ENCODE measurements at regions not wholly inside any gene's neighbourhood (a gene's known extent, or its start where the extent isn't known, plus 50 kb on each side); places are given as distances from the start of the nearest gene placed in this dataset.
"Not testable (repeated sequence)": the region's sequence is repeated elsewhere in the genome, so short reads cannot be mapped to it uniquely, and the experiment has no call there.

GRCh38 chr5:155794795-155795194, 532.2 kb upstream of the SGCD start:
- no peak for DNase-seq (ENCODE audit: low read depth, low spot score)
- H3K27ac ChIP-seq = no peak overlapping the region

GRCh38 chr5:155799308-155799707, 527.7 kb upstream of the SGCD start:
- DNase-seq (ENCODE audit: low read depth, low spot score) = no peak

DNA sequence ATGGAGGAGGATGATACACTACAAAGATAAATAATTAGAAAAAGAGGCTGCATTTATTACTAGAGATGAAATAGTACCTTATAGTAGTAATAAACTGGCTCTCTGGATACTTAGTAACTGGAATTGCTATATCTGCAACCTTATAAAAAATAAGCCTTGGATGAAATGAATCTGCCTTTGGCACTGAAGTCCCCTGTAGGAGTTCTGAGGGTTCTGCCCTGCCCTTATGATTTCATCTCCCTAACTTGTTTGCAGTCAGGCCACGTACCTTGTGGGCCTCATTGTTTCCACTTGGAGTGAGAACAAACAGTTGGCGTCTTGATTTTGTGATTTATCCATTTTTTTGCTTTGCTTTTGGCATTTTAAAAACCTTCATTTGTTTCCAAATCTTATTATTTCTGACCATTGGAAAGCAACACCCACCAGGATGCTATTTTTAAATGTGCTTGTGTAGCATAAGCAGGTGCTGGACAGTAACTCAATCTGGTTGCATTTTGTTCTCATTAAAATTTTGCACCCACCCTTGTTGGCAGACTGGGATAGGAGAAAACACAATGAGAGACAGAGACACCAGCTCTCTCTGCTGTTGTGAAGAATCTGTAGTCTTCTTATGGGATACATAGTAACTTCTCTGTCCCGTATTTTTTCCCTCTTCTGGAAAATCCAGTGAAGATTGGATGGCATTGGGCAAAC, 518.9 kb upstream of the SGCD start:
- DNase-seq (ENCODE audit: low read depth, low spot score) = no peak
- no peak overlapping the region for H3K27ac ChIP-seq

More at GRCh38 chr5:155799308-155799707, 527.7 kb upstream of the SGCD start:
- no peak overlapping the region for H3K27ac ChIP-seq

GRCh38 chr5:155815248-155815647, 511.7 kb upstream of the SGCD start:
- no peak for DNase-seq (ENCODE audit: low read depth, low spot score)
- H3K27ac ChIP-seq = no peak overlapping the region

GRCh38 chr5:155822177-155822576, 504.8 kb upstream of the SGCD start:
- no peak overlapping the region for H3K27ac ChIP-seq
- no peak for DNase-seq (ENCODE audit: low read depth, low spot score)

GRCh38 chr5:155826611-155827507, 500.1 kb upstream of the SGCD start:
- no peak overlapping the region for H3K27ac ChIP-seq
- no peak for DNase-seq (ENCODE audit: low read depth, low spot score)

DNA sequence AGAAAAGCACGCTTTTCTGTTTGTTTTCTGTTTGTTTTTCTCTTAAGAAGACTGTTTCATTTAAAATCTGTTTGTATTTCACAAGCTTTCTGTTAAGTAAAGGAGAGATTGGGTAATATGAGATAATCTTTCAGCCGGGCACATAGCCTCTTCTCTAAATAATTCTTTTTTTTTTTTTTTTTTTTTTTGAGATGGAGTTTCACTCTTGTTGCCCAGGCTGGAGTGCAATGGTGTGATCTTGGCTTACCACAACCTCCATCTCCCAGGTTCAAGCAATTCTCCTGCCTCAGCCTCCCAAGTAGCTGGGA, 499.5 kb upstream of the SGCD start:
- H3K27ac ChIP-seq; DNase-seq (ENCODE audit: low read depth, low spot score): not testable (repeated sequence)

- DNase-seq (ENCODE audit: low read depth, low spot score) = no peak
- H3K27ac ChIP-seq = no peak overlapping the region
These were observed 499.0 kb upstream of the SGCD start for GRCh38 chr5:155827949-155828348.

GRCh38 chr5:155831491-155831890, 495.5 kb upstream of the SGCD start:
- DNase-seq (ENCODE audit: low read depth, low spot score) = no peak
- no peak overlapping the region for H3K27ac ChIP-seq

- DNase-seq (ENCODE audit: low read depth, low spot score) = no peak
These were observed 493.7 kb upstream of the SGCD start for GRCh38 chr5:155833287-155833686.

GRCh38 chr5:155834271-155834975, 492.5 kb upstream of the SGCD start:
- H3K27ac ChIP-seq = no peak overlapping the region
- DNase-seq (ENCODE audit: low read depth, low spot score) = no peak

More at GRCh38 chr5:155833287-155833686, 493.7 kb upstream of the SGCD start:
- H3K27ac ChIP-seq = no peak overlapping the region

- no peak for DNase-seq (ENCODE audit: low read depth, low spot score)
- H3K27ac ChIP-seq = no peak overlapping the region
These were observed 490.7 kb upstream of the SGCD start for GRCh38 chr5:155836089-155836803.

GRCh38 chr5:155838394-155838793, 488.6 kb upstream of the SGCD start:
- no peak for DNase-seq (ENCODE audit: low read depth, low spot score)
- H3K27ac ChIP-seq = no peak overlapping the region

- DNase-seq (ENCODE audit: low read depth, low spot score) = no peak
- no peak overlapping the region for H3K27ac ChIP-seq
These were observed 487.5 kb upstream of the SGCD start for GRCh38 chr5:155839251-155840037.

DNA sequence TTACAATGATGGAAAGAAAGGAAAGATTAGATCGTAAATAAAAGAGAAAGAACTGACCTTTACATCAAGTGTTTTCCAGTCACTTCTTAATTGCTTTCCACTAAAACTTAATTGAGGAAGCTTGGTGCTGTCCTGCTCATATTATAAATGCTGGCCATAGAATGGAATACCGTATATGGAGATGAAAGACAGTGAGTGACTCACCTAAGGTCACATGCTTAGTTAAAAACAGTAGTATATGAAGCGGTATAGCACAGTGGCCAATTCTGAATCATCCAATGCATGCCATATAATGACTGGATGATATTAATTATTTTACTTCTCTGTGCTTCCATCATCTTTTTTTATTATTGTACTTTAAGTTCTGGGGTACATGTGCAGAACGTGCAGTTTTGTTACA, 482.4 kb upstream of the SGCD start:
- no peak overlapping the region for H3K27ac ChIP-seq
- DNase-seq (ENCODE audit: low read depth, low spot score) = no peak

DNA sequence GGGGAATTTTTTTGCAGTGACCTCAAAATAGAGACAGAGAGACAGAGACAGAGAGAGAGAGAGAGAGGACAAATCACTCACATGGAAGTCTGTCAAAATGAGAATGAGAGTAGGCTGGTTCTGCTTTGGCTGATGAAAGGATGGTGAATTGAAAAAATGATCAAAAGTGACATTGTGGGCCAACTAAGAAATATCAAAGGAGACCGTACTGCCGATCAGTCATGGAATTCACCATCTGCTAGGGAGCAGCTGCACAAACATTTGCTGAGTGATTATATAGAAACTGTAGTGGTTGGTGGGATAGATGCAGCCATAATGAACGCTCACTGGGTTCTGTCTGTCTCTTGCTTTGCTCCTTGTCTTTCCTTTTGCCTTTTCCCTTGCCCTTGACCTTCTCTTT, 476.6 kb upstream of the SGCD start:
- no peak overlapping the region for H3K27ac ChIP-seq
- no peak for DNase-seq (ENCODE audit: low read depth, low spot score)

- no peak for DNase-seq (ENCODE audit: low read depth, low spot score)
- no peak overlapping the region for H3K27ac ChIP-seq
These were observed 460.0 kb upstream of the SGCD start for GRCh38 chr5:155866971-155867370.

DNA sequence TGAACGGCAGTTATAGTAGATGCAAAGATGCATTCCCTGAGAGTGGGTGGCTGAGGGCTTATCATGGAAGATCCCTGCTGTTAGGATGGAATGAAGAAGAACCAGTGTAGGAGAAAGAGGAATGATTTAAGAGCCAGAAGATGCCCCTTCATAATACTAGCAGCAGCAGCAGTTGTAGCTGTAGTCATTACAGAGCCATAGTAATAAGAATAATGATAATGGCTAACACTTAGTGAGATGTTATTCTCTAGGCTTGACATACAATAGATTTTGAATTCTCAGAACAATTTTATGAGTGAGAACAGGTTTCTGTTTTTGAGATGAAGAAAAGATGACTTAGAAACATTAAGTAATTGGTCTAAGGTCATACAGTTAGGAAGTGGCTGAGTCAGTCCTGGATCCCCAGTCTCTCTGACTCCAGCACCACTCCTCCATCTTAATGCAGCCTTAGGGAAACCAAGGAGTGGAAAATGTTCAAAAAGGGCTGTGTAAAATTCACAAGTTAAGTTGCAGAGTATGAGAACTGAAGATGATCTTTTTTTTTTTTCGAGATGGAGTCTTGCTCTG, 459.4 kb upstream of the SGCD start:
- no peak overlapping the region for H3K27ac ChIP-seq
- no peak for DNase-seq (ENCODE audit: low read depth, low spot score)

DNA sequence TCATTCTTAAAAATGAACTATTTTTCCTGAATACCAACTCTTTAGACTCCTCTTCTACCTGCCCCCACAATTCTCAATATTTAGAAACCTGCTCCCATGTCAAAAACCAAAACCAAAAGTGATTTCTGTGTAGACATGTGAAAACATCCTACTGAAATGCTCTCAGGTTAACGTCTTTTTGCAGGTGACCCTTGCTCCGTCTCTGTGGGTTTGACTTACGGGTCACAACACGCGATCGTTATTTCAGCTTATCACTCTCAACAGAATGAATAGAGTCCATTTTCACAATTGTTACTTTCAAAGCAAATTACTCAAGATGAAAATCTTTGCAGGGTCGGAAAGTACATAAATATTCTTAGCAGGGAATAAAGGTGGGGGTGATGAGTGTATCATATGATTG, 456.3 kb upstream of the SGCD start:
- no peak overlapping the region for H3K27ac ChIP-seq

More for the DNA sequence above, 456.3 kb upstream of the SGCD start:
- DNase-seq (ENCODE audit: low read depth, low spot score) = no peak
